Neural progenitor cell (in vitro differentiated cells): ENCODE measurements at regions not wholly inside any gene's neighbourhood (a gene's known extent, or its start where the extent isn't known, plus 50 kb on each side); places are given as distances from the start of the nearest gene placed in this dataset.
A peak's percentile ranks its signal among the peaks of the same experiment; 100 is the strongest.

ENCODE experiments used
- DNase-seq: peaks from one replicate; pipeline ENCODE4 v3.0.0-alpha.2; 2016; ENCODE audit warnings: low spot score
- H2AFZ ChIP-seq: fragments of 200-600 bp; sonication (generic); replicated peaks from 2 replicates; pipeline ENCODE4 v1.6.1; 2016; ENCODE audit warnings: antibody characterized with exemption
- H3F3A ChIP-seq: fragments of 200-600 bp; sonication (generic); 2 replicates; pipeline ENCODE4 v1.6.1; 2016; ENCODE audit warnings: antibody characterized with exemption, low read depth
- H3K27ac ChIP-seq: fragments of 200-600 bp; sonication (generic); 2 replicates; pipeline ENCODE4 v1.5.1; 2016; ENCODE audit warnings: mild to moderate bottlenecking
- H3K27me3 ChIP-seq: fragments of 200-600 bp; sonication (generic); 2 replicates; pipeline ENCODE4 v1.6.1; 2016; ENCODE audit warnings: mild to moderate bottlenecking, moderate library complexity
- H3K36me3 ChIP-seq: fragments of 200-600 bp; sonication (generic); 2 replicates; pipeline ENCODE4 v1.5.1; 2016
- H3K4me1 ChIP-seq: fragments of 200-600 bp; sonication (generic); 2 replicates; pipeline ENCODE4 v1.6.1; 2016; ENCODE audit warnings: mixed run types
- H3K4me2 ChIP-seq: fragments of 200-600 bp; sonication (generic); 2 replicates; pipeline ENCODE4 v1.6.1; 2016
- H3K4me3 ChIP-seq: fragments of 200-600 bp; sonication (generic); 2 replicates; pipeline ENCODE4 v1.5.1; 2016
- H3K79me2 ChIP-seq: fragments of 200-600 bp; sonication (generic); 2 replicates; pipeline ENCODE4 v1.6.1; 2016; ENCODE audit warnings: low read depth
- H3K9ac ChIP-seq: fragments of 200-600 bp; sonication (generic); 2 replicates; pipeline ENCODE4 v1.6.1; 2016
- H3K9me3 ChIP-seq: fragments of 200-600 bp; sonication (generic); 2 replicates; pipeline ENCODE4 v1.5.1; 2016; ENCODE audit warnings: low read depth
- H4K20me1 ChIP-seq: fragments of 200-600 bp; sonication (generic); 2 replicates; pipeline ENCODE4 v1.6.1; 2016; ENCODE audit warnings: low read depth
- H3K27ac Mint-ChIP-seq: 3 replicates; pipeline ENCODE4 v1.8.0; 2021; ENCODE audit warnings: mixed read lengths
- H3K27me3 Mint-ChIP-seq: 2 replicates; pipeline ENCODE4 v1.8.0; 2022; ENCODE audit warnings: low read depth, mild to moderate bottlenecking, inconsistent platforms, moderate library complexity, mixed read lengths; ENCODE audit not compliant: insufficient read depth
- H3K36me3 Mint-ChIP-seq: 3 replicates; pipeline ENCODE4 v1.8.0; 2021; ENCODE audit warnings: mixed read lengths
- H3K4me1 Mint-ChIP-seq: 3 replicates; pipeline ENCODE4 v1.8.0; 2021; ENCODE audit warnings: mixed read lengths
- H3K4me3 Mint-ChIP-seq: 3 replicates; pipeline ENCODE4 v1.8.0; 2021; ENCODE audit warnings: mild to moderate bottlenecking, moderate library complexity, mixed read lengths
- H3K9me3 Mint-ChIP-seq: 3 replicates; pipeline ENCODE4 v1.8.0; 2020; ENCODE audit warnings: mixed read lengths
- EZH2 ChIP-seq: fragments of 200-600 bp; sonication (generic); IDR thresholded peaks from 2 replicates; pipeline ENCODE4 v1.6.1; 2017; ENCODE audit warnings: antibody characterized with exemption, mild to moderate bottlenecking, moderate library complexity
- EZH2phosphoT487 ChIP-seq: fragments of 200-600 bp; sonication (generic); IDR thresholded peaks from 2 replicates; pipeline ENCODE4 v1.6.1; 2017; ENCODE audit warnings: antibody characterized with exemption
- TF ChIP-seq, protein P1 (sequence below): fragments of 200-600 bp; sonication (generic); IDR thresholded peaks from 2 replicates; pipeline ENCODE4 v1.5.1; 2017; ENCODE audit warnings: antibody characterized with exemption, mild to moderate bottlenecking

DNA sequence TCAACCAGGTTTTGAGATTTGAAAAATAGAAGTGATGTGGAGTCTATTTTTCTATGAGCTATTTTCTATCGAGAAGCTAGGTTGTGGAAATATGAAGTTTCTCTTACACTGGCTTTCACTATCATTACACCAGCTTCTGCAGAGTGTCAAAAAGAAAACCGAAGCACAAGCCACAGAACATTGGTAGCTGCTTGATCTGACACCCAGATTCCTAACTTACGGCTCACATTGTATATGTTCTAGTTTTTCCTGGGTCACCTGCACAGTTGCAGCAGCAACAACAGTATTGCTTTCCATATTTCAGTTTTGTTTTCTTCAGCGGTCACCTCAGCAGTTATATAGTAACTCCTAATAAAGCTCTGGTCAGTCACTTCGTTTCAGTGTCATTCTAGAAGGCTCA lies 790.1 kb downstream of the PLOD2 start:
- no peak for DNase-seq
- Histone ChIP-seq H3K79me2 (no peaks in the 10 kb centered on the region), H3K9ac (no peak overlapping the region), H3K4me3 (no peak overlapping the region), H3F3A (no peaks in the 10 kb centered on the region), H2AFZ (no peak overlapping the region), H3K36me3 (no peaks in the 10 kb centered on the region), H3K4me1 (no peaks in the 10 kb centered on the region), H3K27ac (no peak overlapping the region), H3K4me2 (no peak overlapping the region), H3K9me3 (no peaks in the 10 kb centered on the region), H4K20me1 (no peaks in the 10 kb centered on the region), H3K27me3 (no peaks in the 10 kb centered on the region)
- H3K4me3 Mint-ChIP-seq: no peak overlapping the region
- TF ChIP-seq, protein P1, sequence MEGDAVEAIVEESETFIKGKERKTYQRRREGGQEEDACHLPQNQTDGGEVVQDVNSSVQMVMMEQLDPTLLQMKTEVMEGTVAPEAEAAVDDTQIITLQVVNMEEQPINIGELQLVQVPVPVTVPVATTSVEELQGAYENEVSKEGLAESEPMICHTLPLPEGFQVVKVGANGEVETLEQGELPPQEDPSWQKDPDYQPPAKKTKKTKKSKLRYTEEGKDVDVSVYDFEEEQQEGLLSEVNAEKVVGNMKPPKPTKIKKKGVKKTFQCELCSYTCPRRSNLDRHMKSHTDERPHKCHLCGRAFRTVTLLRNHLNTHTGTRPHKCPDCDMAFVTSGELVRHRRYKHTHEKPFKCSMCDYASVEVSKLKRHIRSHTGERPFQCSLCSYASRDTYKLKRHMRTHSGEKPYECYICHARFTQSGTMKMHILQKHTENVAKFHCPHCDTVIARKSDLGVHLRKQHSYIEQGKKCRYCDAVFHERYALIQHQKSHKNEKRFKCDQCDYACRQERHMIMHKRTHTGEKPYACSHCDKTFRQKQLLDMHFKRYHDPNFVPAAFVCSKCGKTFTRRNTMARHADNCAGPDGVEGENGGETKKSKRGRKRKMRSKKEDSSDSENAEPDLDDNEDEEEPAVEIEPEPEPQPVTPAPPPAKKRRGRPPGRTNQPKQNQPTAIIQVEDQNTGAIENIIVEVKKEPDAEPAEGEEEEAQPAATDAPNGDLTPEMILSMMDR: no peak
- TF ChIP-seq EZH2: no peak
- no peak for TF ChIP-seq EZH2phosphoT487
- peaks cover 2% of the 10 kb centered on the region for H3K4me1 Mint-ChIP-seq
- peaks cover 5% of the 10 kb centered on the region for H3K9me3 Mint-ChIP-seq
- H3K36me3 Mint-ChIP-seq: no peaks in the 10 kb centered on the region
- H3K27ac Mint-ChIP-seq: no peak overlapping the region
- H3K27me3 Mint-ChIP-seq: no peaks in the 10 kb centered on the region

DNA sequence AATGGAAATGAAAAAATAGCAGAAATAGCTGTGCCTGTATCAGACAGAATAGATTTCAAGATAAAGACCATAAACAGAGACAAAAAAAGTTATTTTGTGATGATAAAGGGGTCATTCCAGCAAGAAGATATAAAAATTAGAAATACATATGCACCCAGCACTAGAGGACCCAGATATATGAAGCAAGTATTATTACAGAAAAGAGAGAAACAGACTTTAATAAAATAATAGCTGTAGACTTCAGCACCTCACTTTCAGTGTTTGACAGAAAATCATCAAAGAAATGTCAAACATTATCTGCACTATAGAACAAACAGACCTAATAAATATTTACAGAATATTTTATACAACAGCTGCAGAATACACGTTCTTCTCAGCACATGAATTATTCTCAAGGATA lies 783.7 kb downstream of the PLOD2 start:
- Mint-ChIP-seq H3K36me3 (no peaks in the 10 kb centered on the region), H3K27me3 (no peaks in the 10 kb centered on the region), H3K4me1 (peaks cover 5% of the 10 kb centered on the region), H3K4me3 (no peak overlapping the region), H3K9me3 (peaks cover 5% of the 10 kb centered on the region), H3K27ac (no peak overlapping the region)
- Histone ChIP-seq H3K4me2 (no peak overlapping the region), H3K4me3 (no peak overlapping the region), H3K9me3 (no peaks in the 10 kb centered on the region), H3K79me2 (no peaks in the 10 kb centered on the region), H3K36me3 (no peaks in the 10 kb centered on the region), H3K27me3 (no peaks in the 10 kb centered on the region), H3F3A (no peaks in the 10 kb centered on the region), H4K20me1 (no peaks in the 10 kb centered on the region), H3K4me1 (no peaks in the 10 kb centered on the region), H3K9ac (no peak overlapping the region), H2AFZ (no peak overlapping the region), H3K27ac (no peak overlapping the region)
- no peak for DNase-seq
- TF ChIP-seq EZH2phosphoT487 (no peak), EZH2 (no peak)
- TF ChIP-seq, protein P1: no peak

DNA sequence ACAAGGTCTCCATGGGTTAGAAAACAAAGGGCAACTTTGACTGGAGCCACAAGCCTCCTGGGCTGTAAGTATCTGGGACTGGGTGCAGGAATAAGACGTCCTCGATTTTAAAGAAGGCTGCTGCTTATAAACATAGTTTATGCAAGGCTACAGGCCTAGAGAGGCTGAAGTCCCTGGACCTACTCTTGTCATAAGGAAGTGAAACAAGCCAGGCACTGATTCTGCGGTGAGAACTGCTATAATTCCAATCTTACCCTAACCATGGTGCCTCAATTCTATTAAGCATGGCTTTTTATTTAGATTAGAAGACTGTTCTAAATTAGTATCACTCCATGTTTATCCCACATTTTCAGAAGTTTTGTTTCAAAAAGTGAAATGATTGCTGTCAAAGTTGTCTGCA lies 777.6 kb downstream of the PLOD2 start:
- Histone ChIP-seq H3K4me1 (no peaks in the 10 kb centered on the region), H3K79me2 (no peaks in the 10 kb centered on the region), H3K27ac (no peak overlapping the region), H3K9me3 (no peaks in the 10 kb centered on the region), H3K4me2 (no peak overlapping the region), H3K4me3 (no peak overlapping the region), H3K27me3 (no peaks in the 10 kb centered on the region), H2AFZ (peak overlapping the region; percentile 39), H3K36me3 (no peaks in the 10 kb centered on the region), H3F3A (no peaks in the 10 kb centered on the region), H4K20me1 (no peaks in the 10 kb centered on the region), H3K9ac (no peak overlapping the region)
- H3K4me1 Mint-ChIP-seq: no peaks in the 10 kb centered on the region
- no peak overlapping the region for H3K27ac Mint-ChIP-seq
- DNase-seq: no peak
- peaks cover 2% of the 10 kb centered on the region for H3K9me3 Mint-ChIP-seq
- no peak overlapping the region for H3K4me3 Mint-ChIP-seq
- TF ChIP-seq EZH2phosphoT487: no peak
- TF ChIP-seq, protein P1: no peak
- no peak for TF ChIP-seq EZH2
- no peaks in the 10 kb centered on the region for H3K27me3 Mint-ChIP-seq
- no peaks in the 10 kb centered on the region for H3K36me3 Mint-ChIP-seq

DNA sequence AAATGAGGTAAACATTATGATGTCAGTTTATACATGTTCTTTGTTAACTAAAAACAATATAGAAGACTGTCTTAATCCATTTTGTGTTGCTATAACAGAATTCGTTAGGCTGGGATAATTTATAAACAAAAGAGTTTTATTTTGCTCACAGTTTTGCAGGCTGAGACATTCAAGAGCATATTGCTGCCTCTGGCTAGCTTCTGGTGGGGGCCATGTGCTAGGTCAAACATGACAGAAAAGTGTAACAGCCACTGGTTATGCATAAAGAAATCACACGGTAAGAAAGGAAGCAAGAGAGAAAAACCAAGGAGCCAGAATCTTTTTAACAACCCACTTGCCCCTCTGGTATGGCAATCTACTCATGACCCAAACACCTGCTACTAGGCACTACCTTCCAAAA lies 776.7 kb downstream of the PLOD2 start:
- no peaks in the 10 kb centered on the region for H3K4me1 ChIP-seq
- no peaks in the 10 kb centered on the region for H3K9me3 ChIP-seq
- Mint-ChIP-seq H3K27me3 (no peaks in the 10 kb centered on the region), H3K4me3 (no peak overlapping the region), H3K27ac (no peak overlapping the region), H3K9me3 (peaks cover 6% of the 10 kb centered on the region), H3K4me1 (no peaks in the 10 kb centered on the region), H3K36me3 (no peaks in the 10 kb centered on the region)
- TF ChIP-seq, protein P1: no peak
- TF ChIP-seq EZH2 (no peak), EZH2phosphoT487 (no peak)
- H3K27ac ChIP-seq: no peak overlapping the region
- DNase-seq: no peak
- H3K79me2 ChIP-seq: no peaks in the 10 kb centered on the region
- no peaks in the 10 kb centered on the region for H3K36me3 ChIP-seq
- H3F3A ChIP-seq: no peaks in the 10 kb centered on the region
- H3K9ac ChIP-seq: no peak overlapping the region
- H4K20me1 ChIP-seq: no peaks in the 10 kb centered on the region
- H2AFZ ChIP-seq: no peak overlapping the region
- no peak overlapping the region for H3K4me3 ChIP-seq
- H3K4me2 ChIP-seq: no peak overlapping the region
- H3K27me3 ChIP-seq: no peaks in the 10 kb centered on the region
